Common myeloid progenitor, CD34-positive (primary cell): ENCODE measurements at regions not wholly inside any gene's neighbourhood (a gene's known extent, or its start where the extent isn't known, plus 50 kb on each side); places are given as distances from the start of the nearest gene placed in this dataset.
A peak's percentile ranks its signal among the peaks of the same experiment; 100 is the strongest.

Experiments
- CTCF ChIA-PET: fragments of 350-600 bp; sonication (Branson Sonifier 250); formaldehyde crosslinking; loops from one replicate; lab custom pipeline; 2021; ENCODE audit warnings: antibody characterized with exemption; lab: Charles Lee
- POLR2A ChIA-PET: fragments of 350-600 bp; sonication (Branson Sonifier 250); formaldehyde crosslinking; loops from one replicate; lab custom pipeline; 2021; ENCODE audit warnings: antibody characterized with exemption; lab: Charles Lee
- DNase-seq, 3 donors: peaks; one replicate each; pipeline versions ENCODE4 v3.0.0 to v3.0.0-alpha.2; 2013
- H3K27ac ChIP-seq, 2 experiments: 1 replicate in 1 of 2; 2 replicates in 1 of 2; pipeline ENCODE4 v1.7.0; 2013; ENCODE audit warnings: inconsistent platforms in 2 of 2, low read length in 2 of 2, mild to moderate bottlenecking in 2 of 2, low read depth in 1 of 2, moderate library complexity in 1 of 2; ENCODE audit not compliant: severe bottlenecking in 2 of 2, insufficient read depth in 1 of 2, poor library complexity in 1 of 2
- H3K27me3 ChIP-seq, 5 experiments: replicated peaks in 2 of 5; 1 replicate in 3 of 5; 2 replicates in 2 of 5; pipeline versions ENCODE4 v1.6.1 to v1.7.0; 2013; ENCODE audit warnings: low read length in 4 of 5, mild to moderate bottlenecking in 2 of 5, moderate library complexity in 2 of 5, inconsistent platforms in 1 of 5; ENCODE audit not compliant: insufficient read depth in 5 of 5, control insufficient read depth in 4 of 5
- H3K36me3 ChIP-seq, 4 experiments: 1 replicate in 2 of 4; 2 replicates in 2 of 4; pipeline versions ENCODE4 v1.6.1 to v1.7.0; 2013; ENCODE audit warnings: low read length in 3 of 4, control low read depth in 1 of 4, mild to moderate bottlenecking in 1 of 4; ENCODE audit not compliant: control insufficient read depth in 4 of 4, insufficient read depth in 4 of 4
- H3K4me1 ChIP-seq, 4 experiments: 1 replicate in 3 of 4; 2 replicates in 1 of 4; pipeline versions ENCODE4 v1.6.1 to v1.7.1; 2013; ENCODE audit warnings: low read length in 3 of 4, mild to moderate bottlenecking in 3 of 4, control low read depth in 1 of 4, inconsistent platforms in 1 of 4, moderate library complexity in 1 of 4; ENCODE audit not compliant: control insufficient read depth in 4 of 4, insufficient read depth in 4 of 4; ENCODE audit errors: control extremely low read depth in 1 of 4
- H3K4me3 ChIP-seq, 7 experiments: 1 replicate in 4 of 7; 2 replicates in 3 of 7; pipeline versions ENCODE4 v1.5.1 to v1.7.0; 2013; ENCODE audit warnings: mild to moderate bottlenecking in 7 of 7, low read length in 6 of 7, moderate library complexity in 6 of 7, inconsistent platforms in 2 of 7, low read depth in 2 of 7, control low read depth in 1 of 7; ENCODE audit not compliant: insufficient read depth in 4 of 7, control insufficient read depth in 1 of 7; ENCODE audit errors: extremely low read depth in 1 of 7
- H3K9me3 ChIP-seq, 5 experiments: 1 replicate in 4 of 5; 2 replicates in 1 of 5; pipeline versions ENCODE4 v1.6.1 to v1.7.1; 2013; ENCODE audit warnings: low read length in 4 of 5, mild to moderate bottlenecking in 2 of 5, inconsistent platforms in 1 of 5, low read depth in 1 of 5, moderate library complexity in 1 of 5; ENCODE audit not compliant: control insufficient read depth in 4 of 5, insufficient read depth in 2 of 5; ENCODE audit errors: control extremely low read depth in 1 of 5
- WGBS: methylation state at CpG from one replicate; pipeline ENCODE4 v1.1.5; 2013; ENCODE audit not compliant: insufficient coverage; 5-methylcytosine and 5-hydroxymethylcytosine counted together

DNA sequence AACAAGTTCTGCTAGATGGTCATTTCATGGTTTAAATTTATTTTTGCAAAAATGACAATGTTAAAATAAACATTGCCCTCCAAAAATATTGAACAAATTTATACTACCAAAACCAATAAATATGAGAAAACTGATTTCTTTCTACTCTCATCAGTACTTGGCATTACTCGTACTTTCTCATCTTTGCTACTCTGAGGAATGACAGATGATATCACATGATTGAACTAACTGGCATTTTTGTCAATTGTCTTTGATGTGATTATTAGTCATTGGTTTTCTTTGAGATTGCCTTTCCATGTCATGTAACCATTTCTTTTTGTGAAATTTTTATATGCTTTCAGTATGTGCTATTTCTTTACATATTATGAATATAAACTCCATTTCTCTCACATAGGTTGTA is 167.0 kb upstream of the ITGA4 start:
- POLR2A ChIA-PET, result no interaction called here
- H3K36me3 ChIP-seq, result no peaks in the 10 kb centered on the region
- no peak for DNase-seq
- WGBS, result 100% methylated on average over 1 of the region's 1 CpG
- H3K4me3 ChIP-seq, result no peak overlapping the region
- CTCF ChIA-PET, result no interaction called here
- H3K4me1 ChIP-seq, result no peaks in the 10 kb centered on the region
- no peak overlapping the region for H3K27ac ChIP-seq
- H3K27me3 ChIP-seq, result no peaks in the 10 kb centered on the region
- H3K9me3 ChIP-seq, result peaks cover 0 to 6% (median 4%) of the 10 kb centered on the region in 5 experiments

DNA sequence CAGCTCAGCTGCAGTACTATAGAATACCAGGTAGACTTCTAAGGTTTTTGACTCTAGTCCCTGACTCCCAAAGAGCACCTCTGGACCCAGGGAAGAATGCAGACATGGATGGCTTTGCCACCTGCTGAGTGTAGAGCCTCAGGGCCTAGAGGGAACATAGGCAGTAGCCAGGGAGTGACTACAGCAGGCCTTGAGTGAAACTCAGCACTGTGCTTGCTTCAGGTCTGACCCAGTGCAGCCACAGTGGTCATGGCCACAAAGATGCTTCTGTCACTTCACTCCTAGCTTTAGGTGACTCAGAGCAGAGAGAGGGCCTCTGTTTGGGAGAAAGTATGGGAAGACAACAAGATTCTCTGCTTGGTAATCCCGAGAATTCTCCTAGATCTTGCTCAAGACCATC is 162.2 kb upstream of the ITGA4 start:
- Histone ChIP-seq H3K4me3 (no peak overlapping the region), H3K9me3 (peaks cover 2 to 20% (median 4%) of the 10 kb centered on the region in 5 experiments), H3K4me1 (peaks cover 0 to 2% (median 0%) of the 10 kb centered on the region in 4 experiments), H3K36me3 (no peaks in the 10 kb centered on the region), H3K27ac (no peak overlapping the region), H3K27me3 (no peaks in the 10 kb centered on the region)
- WGBS, result 100% methylated on average over 1 of the region's 1 CpG
- CTCF ChIA-PET, result interaction anchor here (1.6 kb wide), 1 partner anchor 10 kb away, joined by 4 read pairs; no protein-coding TSS in a partner anchor
- POLR2A ChIA-PET, result no interaction called here
- DNase-seq, result no peak

DNA sequence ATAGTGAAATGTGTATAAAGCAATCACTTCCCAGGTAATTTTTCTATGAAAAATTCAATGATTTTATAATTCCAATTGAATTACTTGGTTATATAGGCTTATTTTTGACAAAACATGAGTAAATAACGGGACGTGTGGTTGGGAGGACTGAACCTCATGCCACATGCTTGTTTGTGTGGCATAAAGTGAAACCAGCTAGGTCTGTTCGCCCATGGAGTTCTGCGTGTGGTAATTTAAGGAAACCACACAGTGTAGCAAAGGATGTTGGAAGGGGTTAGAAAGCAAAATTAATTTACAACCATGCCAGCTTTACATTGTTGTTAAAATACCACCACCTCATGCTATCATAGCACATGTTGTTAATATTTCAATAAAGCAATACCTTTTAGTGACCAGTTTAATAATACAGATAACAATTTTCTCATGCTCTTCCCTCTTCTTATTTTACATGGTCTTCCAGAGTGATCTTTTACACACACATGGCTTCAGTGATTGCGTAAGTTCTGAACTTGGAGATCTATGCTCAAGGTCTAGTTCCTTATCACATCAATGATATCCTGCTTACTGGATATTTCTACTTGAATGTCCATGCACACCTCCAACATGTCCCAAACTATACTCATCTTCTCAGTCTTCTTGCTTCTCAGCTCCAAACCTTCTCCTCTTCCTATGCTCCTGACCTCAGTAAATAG is 156.4 kb upstream of the ITGA4 start:
- 4% methylated on average over 4 of the region's 5 CpGs for WGBS
- peak; percentile 92 to 97 (median 96) for DNase-seq
- H3K4me3 ChIP-seq, result peak overlapping the region in 5 of 7 experiments; percentile 19 to 52 (median 27)
- POLR2A ChIA-PET, result interaction anchor here (0.8 kb wide), 1 partner anchor 19 kb away, joined by 3 read pairs; no protein-coding TSS in a partner anchor
- no peaks in the 10 kb centered on the region for H3K27me3 ChIP-seq
- CTCF ChIA-PET, result interaction anchor here (0.8 to 12.6 kb wide), 8 partner anchors 9 to 220 kb away, joined by 3 to 143 read pairs (median 6); partner anchors contain the start of gene ITGA4
- H3K9me3 ChIP-seq, result peaks cover 0 to 9% (median 0%) of the 10 kb centered on the region in 5 experiments
- peak overlapping the region in 1 of 2 experiments; percentile 59 for H3K27ac ChIP-seq
- no peaks in the 10 kb centered on the region for H3K36me3 ChIP-seq
- peaks cover 28 to 45% (median 38%) of the 10 kb centered on the region in 4 experiments for H3K4me1 ChIP-seq

DNA sequence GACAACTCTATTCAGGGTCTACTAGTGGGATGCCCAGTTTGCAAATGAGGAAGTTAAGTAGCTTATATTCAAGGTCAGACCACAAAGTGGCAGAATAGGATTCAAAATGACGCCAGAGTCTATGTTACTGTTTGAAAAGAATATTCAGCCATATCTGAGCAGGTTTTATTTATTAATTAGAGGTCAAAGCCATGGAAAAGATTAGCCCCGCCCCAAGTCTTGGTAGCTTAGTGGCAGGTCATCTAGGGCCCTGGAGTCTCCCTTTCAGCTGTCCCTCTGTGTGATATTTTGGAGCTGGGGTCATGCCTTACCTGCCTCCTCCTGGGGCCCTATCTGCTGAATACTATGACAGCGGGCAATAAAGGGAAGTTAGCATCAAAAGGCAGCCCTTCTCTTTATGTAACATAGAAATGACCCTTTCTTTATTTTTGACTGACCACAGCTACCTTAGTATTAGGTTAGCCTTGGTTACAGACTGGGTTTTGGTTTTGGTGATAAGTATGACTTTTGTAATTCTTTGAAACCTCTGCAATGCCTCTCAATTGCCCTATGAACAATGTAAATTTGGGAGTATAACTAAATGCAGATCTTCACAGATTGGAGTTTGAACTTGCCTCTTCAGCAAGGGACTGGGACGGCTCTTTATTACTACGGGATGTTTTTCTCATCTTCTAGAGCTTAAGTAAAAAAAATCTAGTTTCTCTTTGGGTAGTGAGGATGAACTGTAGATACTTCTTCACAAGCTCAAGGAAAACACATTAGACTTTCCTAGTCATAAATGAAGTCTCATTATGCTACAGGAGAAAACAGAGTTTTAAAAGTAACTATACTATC is 153.0 kb upstream of the ITGA4 start:
- Histone ChIP-seq H3K4me1 (peaks cover 44 to 80% (median 67%) of the 10 kb centered on the region in 4 experiments), H3K27ac (peak overlapping the region; percentile 78 to 97), H3K9me3 (no peaks in the 10 kb centered on the region), H3K36me3 (no peaks in the 10 kb centered on the region), H3K27me3 (no peaks in the 10 kb centered on the region), H3K4me3 (peak overlapping the region in 2 of 7 experiments; percentile 3 to 21)
- WGBS, result 0% methylated on average over 2 of the region's 5 CpGs
- CTCF ChIA-PET, result interaction anchor here (0.7 to 12.6 kb wide), 20 partner anchors 10 to 201 kb away, joined by 3 to 143 read pairs (median 4); partner anchors contain the start of gene ITGA4
- peak; percentile 84 to 90 (median 84) for DNase-seq
- POLR2A ChIA-PET, result interaction anchor here (3.2 kb wide), 1 partner anchor 153 kb away, joined by 19 read pairs; the partner anchor contains the start of gene ITGA4

DNA sequence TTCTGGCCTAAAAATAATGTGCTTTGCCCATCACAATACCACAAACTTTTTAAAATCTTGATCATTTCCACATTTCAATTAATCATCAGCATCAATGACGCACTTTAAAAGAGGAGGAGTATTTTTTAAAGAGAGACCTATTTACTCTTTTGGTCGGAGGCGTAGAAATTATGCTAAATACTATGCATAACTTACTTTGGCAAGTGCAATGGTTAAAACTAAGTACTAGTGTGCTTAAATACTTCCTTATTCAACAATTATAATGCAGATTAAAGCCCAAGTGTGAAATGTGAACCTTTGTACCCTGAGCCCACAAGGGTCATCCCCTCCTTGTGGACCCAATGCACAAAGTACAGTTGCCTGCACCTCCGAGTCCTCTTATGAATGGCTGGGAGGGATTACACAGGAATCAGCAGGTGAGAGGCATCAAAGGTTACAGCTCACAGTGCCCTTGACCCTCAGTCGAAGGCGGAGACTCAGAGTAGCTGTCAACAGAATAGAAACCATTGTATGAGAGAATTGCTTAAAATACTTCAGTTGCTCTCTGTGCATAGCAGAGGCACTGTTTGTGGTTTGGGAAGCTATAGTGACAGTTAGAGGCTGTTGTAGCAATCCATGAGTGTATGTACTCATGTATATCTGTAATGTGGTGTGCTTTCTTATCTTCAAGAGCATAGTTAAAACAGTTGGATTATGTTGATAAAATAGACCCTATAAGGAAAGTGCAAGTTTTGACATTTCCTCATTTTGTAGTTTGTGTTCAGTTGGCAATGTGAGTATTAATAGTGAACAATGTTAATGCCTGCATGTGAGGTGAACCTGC is 151.7 kb upstream of the ITGA4 start:
- Histone ChIP-seq H3K4me1 (peaks cover 44 to 89% (median 74%) of the 10 kb centered on the region in 4 experiments), H3K27me3 (no peaks in the 10 kb centered on the region), H3K36me3 (no peaks in the 10 kb centered on the region), H3K27ac (peak overlapping the region; percentile 78 to 97), H3K9me3 (no peaks in the 10 kb centered on the region), H3K4me3 (peak overlapping the region in 6 of 7 experiments; percentile 1 to 50 (median 28))
- POLR2A ChIA-PET, result interaction anchor here (0.6 to 3.2 kb wide), 2 partner anchors 152 to 154 kb away, joined by 3 to 19 read pairs; partner anchors contain the start of gene ITGA4
- WGBS, result 0% methylated on average over 2 of the region's 6 CpGs
- peak; percentile 58 to 94 (median 89) for DNase-seq
- CTCF ChIA-PET, result interaction anchor here (1.2 to 12.6 kb wide), 7 partner anchors 21 to 201 kb away, joined by 3 to 143 read pairs (median 8); partner anchors contain the start of gene ITGA4

DNA sequence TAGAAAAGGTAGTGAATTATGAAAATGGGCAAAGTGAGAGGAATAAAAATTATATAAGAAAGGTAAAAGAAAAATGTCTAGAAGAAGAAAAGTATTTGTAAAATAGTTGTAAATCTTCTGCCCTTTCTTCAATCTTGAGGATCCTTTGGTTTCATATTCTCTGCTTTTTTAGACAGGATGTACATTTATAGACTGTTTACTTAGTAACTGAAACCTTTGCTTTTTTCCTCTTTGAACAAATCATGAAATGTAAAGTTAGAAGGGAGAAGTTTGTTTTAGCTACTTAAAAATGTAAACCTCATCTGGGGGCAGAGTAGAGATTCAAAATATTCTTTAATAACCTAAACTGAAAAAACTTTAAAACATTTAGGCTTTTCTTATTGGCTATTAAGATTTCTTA is 150.4 kb upstream of the ITGA4 start:
- Histone ChIP-seq H3K36me3 (no peaks in the 10 kb centered on the region), H3K27me3 (no peaks in the 10 kb centered on the region), H3K4me3 (peak overlapping the region in 4 of 7 experiments; percentile 1 to 36 (median 26)), H3K27ac (peak overlapping the region; percentile 78 to 97), H3K9me3 (no peaks in the 10 kb centered on the region), H3K4me1 (peaks cover 41 to 88% (median 70%) of the 10 kb centered on the region in 4 experiments)
- POLR2A ChIA-PET, result interaction anchor here (3.2 kb wide), 1 partner anchor 151 kb away, joined by 19 read pairs; the partner anchor contains the start of gene ITGA4
- CTCF ChIA-PET, result interaction anchor here (1.0 to 12.6 kb wide), 6 partner anchors 20 to 165 kb away, joined by 3 to 143 read pairs (median 4); partner anchors contain the start of gene ITGA4
- peak in 2 of 3 donors; percentile 43 to 48 for DNase-seq
